ENCODE measurements at regions not wholly inside any gene's neighbourhood (a gene's known extent, or its start where the extent isn't known, plus 50 kb on each side); places are given as distances from the start of the nearest gene placed in this dataset.

DNA sequence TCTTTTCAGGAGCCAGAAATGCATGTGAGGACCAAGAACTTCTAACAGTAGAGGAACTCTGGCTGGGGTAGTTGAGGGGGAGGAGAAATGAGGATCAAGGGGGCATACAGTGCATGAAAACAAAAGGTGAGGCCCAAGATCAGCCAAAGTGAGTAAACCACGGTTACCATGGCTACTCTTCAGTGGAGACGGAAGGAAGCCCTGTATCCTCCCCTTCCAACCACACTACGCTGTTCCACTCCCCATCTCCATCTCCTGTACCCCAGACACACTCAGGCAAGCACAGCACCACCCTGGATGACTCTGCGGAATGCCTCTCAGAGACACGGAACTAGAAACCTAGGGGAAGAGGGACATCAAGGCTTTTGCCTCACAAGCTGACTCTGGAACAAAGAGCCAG lies 157.6 kb upstream of the CAMK1G start:
- H3K4me3 ChIP-seq (ENCODE audit: low read depth, low read length): no peak overlapping the region
- CTCF ChIA-PET: no interaction called here
- no peaks in the 10 kb centered on the region for H3K27me3 Mint-ChIP-seq (ENCODE audit: insufficient read depth, unreplicated experiment)
- H3K27me3 ChIP-seq (replicated peaks; ENCODE audit: control insufficient read depth, insufficient read depth, low read length): no peaks in the 10 kb centered on the region
- H3K4me1 ChIP-seq: peaks cover 51% of the 10 kb centered on the region
- no peaks in the 10 kb centered on the region for H3K36me3 ChIP-seq (ENCODE audit: control insufficient read depth, insufficient read depth, low read length)
- H3K36me3 Mint-ChIP-seq (ENCODE audit: insufficient read depth, unreplicated experiment): peaks cover 27% of the 10 kb centered on the region
- no TSS peak for BruUV-seq (replicated peaks)
- H3K4me3 Mint-ChIP-seq (ENCODE audit: unreplicated experiment): no peak overlapping the region
- peaks cover 69% of the 10 kb centered on the region for H3K4me1 Mint-ChIP-seq (ENCODE audit: low read depth, unreplicated experiment)
- no peaks in the 10 kb centered on the region for H3K9me3 ChIP-seq
- no peaks in the 10 kb centered on the region for H3K9me3 Mint-ChIP-seq (ENCODE audit: unreplicated experiment)
- intact Hi-C loops (cut with micrococcal nuclease; ENCODE audit: unreplicated experiment): loop anchor here (10.0 kb wide), 1 partner anchor 229 kb away; the partner anchor contains the start of gene LAMB3
- DNase-seq: no peak
- TF ChIP-seq, protein P1, sequence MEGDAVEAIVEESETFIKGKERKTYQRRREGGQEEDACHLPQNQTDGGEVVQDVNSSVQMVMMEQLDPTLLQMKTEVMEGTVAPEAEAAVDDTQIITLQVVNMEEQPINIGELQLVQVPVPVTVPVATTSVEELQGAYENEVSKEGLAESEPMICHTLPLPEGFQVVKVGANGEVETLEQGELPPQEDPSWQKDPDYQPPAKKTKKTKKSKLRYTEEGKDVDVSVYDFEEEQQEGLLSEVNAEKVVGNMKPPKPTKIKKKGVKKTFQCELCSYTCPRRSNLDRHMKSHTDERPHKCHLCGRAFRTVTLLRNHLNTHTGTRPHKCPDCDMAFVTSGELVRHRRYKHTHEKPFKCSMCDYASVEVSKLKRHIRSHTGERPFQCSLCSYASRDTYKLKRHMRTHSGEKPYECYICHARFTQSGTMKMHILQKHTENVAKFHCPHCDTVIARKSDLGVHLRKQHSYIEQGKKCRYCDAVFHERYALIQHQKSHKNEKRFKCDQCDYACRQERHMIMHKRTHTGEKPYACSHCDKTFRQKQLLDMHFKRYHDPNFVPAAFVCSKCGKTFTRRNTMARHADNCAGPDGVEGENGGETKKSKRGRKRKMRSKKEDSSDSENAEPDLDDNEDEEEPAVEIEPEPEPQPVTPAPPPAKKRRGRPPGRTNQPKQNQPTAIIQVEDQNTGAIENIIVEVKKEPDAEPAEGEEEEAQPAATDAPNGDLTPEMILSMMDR (IDR thresholded peaks at IDR 0.05; ENCODE audit: insufficient read depth in 1 of 2, low read depth in 1 of 2, low read length in 1 of 2, severe bottlenecking in 1 of 2, unreplicated experiment in 1 of 2): no peak
- H3K27ac Mint-ChIP-seq (ENCODE audit: unreplicated experiment): no peak overlapping the region
- POLR2A ChIA-PET: no interaction called here

DNA sequence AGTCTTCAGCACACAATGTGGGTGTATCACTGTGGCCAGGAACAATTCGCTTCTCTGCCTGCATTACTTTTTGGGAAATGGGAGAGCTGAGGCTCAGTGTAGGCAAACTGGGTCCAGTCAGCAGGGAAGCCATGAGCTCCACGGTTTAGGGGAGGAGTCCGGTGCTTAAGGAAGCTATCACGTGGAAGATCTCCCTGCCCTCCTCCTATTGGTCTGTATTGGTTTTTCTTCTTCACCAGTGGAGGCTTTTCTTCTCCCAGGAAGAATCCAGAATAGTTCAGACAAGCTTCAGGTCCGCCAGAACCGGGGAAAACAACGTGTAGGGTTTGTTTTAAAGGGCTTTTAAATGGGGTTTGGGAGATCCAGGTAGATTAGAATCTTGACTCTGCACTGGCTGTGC lies 156.2 kb upstream of the CAMK1G start:
- Mint-ChIP-seq H3K36me3 (ENCODE audit: insufficient read depth, unreplicated experiment) (peaks cover 28% of the 10 kb centered on the region), H3K4me3 (ENCODE audit: unreplicated experiment) (peak overlapping the region; percentile 78), H3K27me3 (ENCODE audit: insufficient read depth, unreplicated experiment) (no peaks in the 10 kb centered on the region), H3K27ac (ENCODE audit: unreplicated experiment) (peak overlapping the region; percentile 91), H3K4me1 (ENCODE audit: low read depth, unreplicated experiment) (peaks cover 62% of the 10 kb centered on the region), H3K9me3 (ENCODE audit: unreplicated experiment) (no peaks in the 10 kb centered on the region)
- POLR2A ChIA-PET: no interaction called here
- TF ChIP-seq, protein P1 (IDR thresholded peaks at IDR 0.05; ENCODE audit: insufficient read depth in 1 of 2, low read depth in 1 of 2, low read length in 1 of 2, severe bottlenecking in 1 of 2, unreplicated experiment in 1 of 2): no peak
- CTCF ChIA-PET: interaction anchor here (0.5 kb wide), 1 partner anchor 36 kb away, joined by 3 read pairs; no protein-coding TSS in a partner anchor
- H3K9me3 ChIP-seq: no peaks in the 10 kb centered on the region
- H3K4me3 ChIP-seq (ENCODE audit: low read depth, low read length): no peak overlapping the region
- DNase-seq: no peak
- intact Hi-C loops (cut with micrococcal nuclease; ENCODE audit: unreplicated experiment): loop anchor here (10.0 kb wide), 1 partner anchor 228 kb away; the partner anchor contains the start of gene LAMB3
- no peaks in the 10 kb centered on the region for H3K36me3 ChIP-seq (ENCODE audit: control insufficient read depth, insufficient read depth, low read length)
- BruUV-seq (replicated peaks): no TSS peak
- H3K27me3 ChIP-seq (replicated peaks; ENCODE audit: control insufficient read depth, insufficient read depth, low read length): no peaks in the 10 kb centered on the region
- peaks cover 51% of the 10 kb centered on the region for H3K4me1 ChIP-seq

DNA sequence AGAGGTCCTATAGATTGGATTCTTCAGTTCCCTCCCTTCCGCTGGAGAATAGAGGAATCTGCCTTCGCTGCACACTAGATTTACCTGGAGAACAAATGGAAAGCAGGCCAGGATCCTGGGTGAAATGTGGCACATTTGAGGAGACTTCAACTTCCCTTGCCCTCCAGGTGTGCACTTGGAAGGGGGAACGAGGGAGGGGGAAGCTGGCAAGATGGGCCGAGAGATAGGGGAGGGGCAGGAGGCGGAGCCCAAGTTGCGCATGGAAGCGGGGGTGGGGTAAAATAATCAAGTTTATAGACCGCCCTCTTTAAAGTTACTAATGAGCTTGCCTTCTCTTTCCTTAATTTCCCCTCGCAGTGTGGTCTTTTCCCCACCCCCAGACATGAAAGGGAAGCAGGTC lies 155.7 kb upstream of the CAMK1G start:
- Mint-ChIP-seq H3K27ac (ENCODE audit: unreplicated experiment) (peak overlapping the region; percentile 91), H3K36me3 (ENCODE audit: insufficient read depth, unreplicated experiment) (peaks cover 33% of the 10 kb centered on the region), H3K27me3 (ENCODE audit: insufficient read depth, unreplicated experiment) (no peaks in the 10 kb centered on the region), H3K9me3 (ENCODE audit: unreplicated experiment) (no peaks in the 10 kb centered on the region), H3K4me1 (ENCODE audit: low read depth, unreplicated experiment) (peaks cover 58% of the 10 kb centered on the region), H3K4me3 (ENCODE audit: unreplicated experiment) (peak overlapping the region; percentile 78)
- CTCF ChIA-PET: interaction anchor here (1.2 kb wide), 1 partner anchor 12 kb away, joined by 3 read pairs; no protein-coding TSS in a partner anchor
- Histone ChIP-seq H3K27me3 (replicated peaks; ENCODE audit: control insufficient read depth, insufficient read depth, low read length) (no peaks in the 10 kb centered on the region), H3K9me3 (no peaks in the 10 kb centered on the region), H3K4me3 (ENCODE audit: low read depth, low read length) (no peak overlapping the region), H3K36me3 (ENCODE audit: control insufficient read depth, insufficient read depth, low read length) (no peaks in the 10 kb centered on the region), H3K4me1 (peaks cover 53% of the 10 kb centered on the region)
- TF ChIP-seq, protein P1 (IDR thresholded peaks at IDR 0.05; ENCODE audit: insufficient read depth in 1 of 2, low read depth in 1 of 2, low read length in 1 of 2, severe bottlenecking in 1 of 2, unreplicated experiment in 1 of 2): no peak
- no peak for DNase-seq
- no TSS peak for BruUV-seq (replicated peaks)
- intact Hi-C loops (cut with micrococcal nuclease; ENCODE audit: unreplicated experiment): loop anchor here (2.0 to 10.0 kb wide), 2 partner anchors 17 to 227 kb away; partner anchors contain the start of gene LAMB3
- POLR2A ChIA-PET: interaction anchor here (0.8 kb wide), 1 partner anchor 12 kb away, joined by 3 read pairs; no protein-coding TSS in a partner anchor

Measured in Caco-2 (cell line).